CD14-positive monocyte (primary cell): ENCODE measurements at regions not wholly inside any gene's neighbourhood (a gene's known extent, or its start where the extent isn't known, plus 50 kb on each side); places are given as distances from the start of the nearest gene placed in this dataset.

Experiments used
- DNase-seq, 3 donors: peaks; one replicate each; pipeline ENCODE4 v3.0.0-alpha.2; 2011 to 2022
- H2AFZ ChIP-seq: 2 replicates; pipeline ENCODE4 v1.6.0; 2012; ENCODE audit warnings: mild to moderate bottlenecking, low read depth, low read length, inconsistent platforms; ENCODE audit not compliant: insufficient read depth, poor library complexity, severe bottlenecking
- H3K27ac ChIP-seq, 2 donors: 1 replicate in 1 of 2; 2 replicates in 1 of 2; pipeline ENCODE4 v1.5.1; 2012 to 2013; ENCODE audit warnings: low read length in 2 of 2, control low read depth in 1 of 2, inconsistent platforms in 1 of 2, low read depth in 1 of 2, mild to moderate bottlenecking in 1 of 2
- H3K27me3 ChIP-seq, 2 donors: one replicate each; pipeline versions ENCODE4 v1.6.0 to v1.6.1; 2011 to 2013; ENCODE audit warnings: low read length in 2 of 2; ENCODE audit not compliant: control insufficient read depth in 2 of 2, insufficient read depth in 2 of 2
- H3K36me3 ChIP-seq, 2 donors: replicated peaks in 1 of 2; 1 replicate in 1 of 2; 2 replicates in 1 of 2; pipeline versions ENCODE4 v1.5.1 to v1.6.1; 2012 to 2013; ENCODE audit warnings: low read length in 2 of 2, control low read depth in 1 of 2, inconsistent platforms in 1 of 2, mild to moderate bottlenecking in 1 of 2; ENCODE audit not compliant: insufficient read depth in 2 of 2, control insufficient read depth in 1 of 2
- H3K4me1 ChIP-seq, 2 donors: 1 replicate in 1 of 2; 2 replicates in 1 of 2; pipeline versions ENCODE4 v1.5.1 to v1.6.1; 2012 to 2013; ENCODE audit warnings: low read length in 2 of 2, control low read depth in 1 of 2, inconsistent platforms in 1 of 2, mild to moderate bottlenecking in 1 of 2, moderate library complexity in 1 of 2; ENCODE audit not compliant: insufficient read depth in 2 of 2, control insufficient read depth in 1 of 2
- H3K4me2 ChIP-seq: replicated peaks from 2 replicates; pipeline ENCODE3; 2012; ENCODE audit warnings: low read length, moderate library complexity, mild to moderate bottlenecking; ENCODE audit not compliant: poor library complexity, severe bottlenecking; ENCODE audit errors: extremely low read depth
- H3K4me3 ChIP-seq, 3 experiments: fragments of 200-600 bp in 1 of 3; sonication (generic) in 1 of 3; replicated peaks in 1 of 3; 1 replicate in 2 of 3; 2 replicates in 1 of 3; pipeline ENCODE4 v1.5.1; 2011 to 2013; ENCODE audit warnings: low read length in 3 of 3, mild to moderate bottlenecking in 3 of 3, control low read depth in 2 of 3, low read depth in 2 of 3, inconsistent platforms in 1 of 3, moderate library complexity in 1 of 3
- H3K79me2 ChIP-seq: 2 replicates; pipeline ENCODE4 v1.6.0; 2012; ENCODE audit warnings: mild to moderate bottlenecking, control low read depth, inconsistent platforms, low read length, moderate library complexity; ENCODE audit not compliant: insufficient read depth
- H3K9ac ChIP-seq: 2 replicates; pipeline ENCODE4 v1.6.0; 2017; ENCODE audit warnings: low read length, mild to moderate bottlenecking; ENCODE audit not compliant: insufficient read depth, poor library complexity, severe bottlenecking
- H3K9me3 ChIP-seq, 2 donors: replicated peaks in 1 of 2; 1 replicate in 1 of 2; 2 replicates in 1 of 2; pipeline versions ENCODE4 v1.5.1 to v1.6.1; 2012 to 2013; ENCODE audit warnings: low read length in 2 of 2, control low read depth in 1 of 2; ENCODE audit not compliant: control insufficient read depth in 1 of 2, insufficient read depth in 1 of 2
- H4K20me1 ChIP-seq: 2 replicates; pipeline ENCODE4 v1.6.0; 2012; ENCODE audit warnings: mild to moderate bottlenecking, low read length, control low read depth, moderate library complexity; ENCODE audit not compliant: insufficient read depth
- H3K27ac Mint-ChIP-seq, 7 donors: one replicate each; pipeline ENCODE4 v1.8.0; 2020; ENCODE audit warnings: mild to moderate bottlenecking in 7 of 7, mixed read lengths in 7 of 7, moderate library complexity in 6 of 7, inconsistent platforms in 2 of 7
- H3K27me3 Mint-ChIP-seq, 3 donors: one replicate each; pipeline ENCODE4 v1.8.0; 2021 to 2022; ENCODE audit warnings: low read depth in 3 of 3, mild to moderate bottlenecking in 3 of 3, mixed read lengths in 3 of 3, moderate library complexity in 3 of 3, inconsistent platforms in 1 of 3
- H3K36me3 Mint-ChIP-seq, 2 donors: one replicate each; pipeline ENCODE4 v1.8.0; 2020; ENCODE audit warnings: mixed read lengths in 2 of 2, inconsistent platforms in 1 of 2, mild to moderate bottlenecking in 1 of 2
- H3K4me1 Mint-ChIP-seq: one replicate; pipeline ENCODE4 v1.8.0; 2020; ENCODE audit warnings: mild to moderate bottlenecking, mixed read lengths
- H3K4me3 Mint-ChIP-seq, 2 donors: one replicate each; pipeline ENCODE4 v1.8.0; 2020; ENCODE audit warnings: mild to moderate bottlenecking in 2 of 2, mixed read lengths in 2 of 2, moderate library complexity in 1 of 2
- H3K9me3 Mint-ChIP-seq, 7 donors: one replicate each; pipeline ENCODE4 v1.8.0; 2020 to 2022; ENCODE audit warnings: mixed read lengths in 7 of 7, mild to moderate bottlenecking in 6 of 7, moderate library complexity in 6 of 7, inconsistent platforms in 2 of 7
- CTCF ChIP-seq: fragments of 200-600 bp; IDR thresholded peaks from one replicate; pipeline ENCODE4 v1.8.0; 2022; ENCODE audit warnings: antibody characterized with exemption, mild to moderate bottlenecking
- WGBS: methylation state at CpG from one replicate; pipeline ENCODE4 v1.1.5; 2013; ENCODE audit warnings: missing lambda C conversion rate; ENCODE audit not compliant: insufficient coverage; 5-methylcytosine and 5-hydroxymethylcytosine counted together
- intact Hi-C, 2 donors: fragments of 100-400 bp; cut with micrococcal nuclease; formaldehyde crosslinking; loops; one replicate each; pipeline versions ENCODE4 v1.15.0 to v1.15.1; 2023

- Histone ChIP-seq H3K27me3 (no peaks in the 10 kb centered on the region), H3K36me3 (no peaks in the 10 kb centered on the region), H2AFZ (peak overlapping the region; percentile 8), H3K4me3 (no peak overlapping the region), H3K4me2 (no peak overlapping the region), H3K27ac (no peak overlapping the region), H3K9ac (no peak overlapping the region), H3K9me3 (no peaks in the 10 kb centered on the region), H4K20me1 (no peaks in the 10 kb centered on the region), H3K79me2 (no peaks in the 10 kb centered on the region), H3K4me1 (peaks cover 20 to 31% of the 10 kb centered on the region in 2 donors)
- no peak for DNase-seq
- intact Hi-C loops = no loop called here
- peaks cover 25% of the 10 kb centered on the region for H3K4me1 Mint-ChIP-seq
- WGBS = 96% methylated on average over 4 of the region's 6 CpGs
- no peaks in the 10 kb centered on the region for H3K27me3 Mint-ChIP-seq
- H3K27ac Mint-ChIP-seq = no peak overlapping the region
- no peaks in the 10 kb centered on the region for H3K9me3 Mint-ChIP-seq
- no peak overlapping the region for H3K4me3 Mint-ChIP-seq
- no peaks in the 10 kb centered on the region for H3K36me3 Mint-ChIP-seq
- TF ChIP-seq CTCF = no peak
Measured at GRCh38 chr10:17504547-17505245, 50.3 kb upstream of the ST8SIA6 start.
